Glutamatergic neuron (in vitro differentiated cells): ENCODE measurements at regions not wholly inside any gene's neighbourhood (a gene's known extent, or its start where the extent isn't known, plus 50 kb on each side); places are given as distances from the start of the nearest gene placed in this dataset.

Source experiments
- DNase-seq: peaks from one replicate; pipeline ENCODE4 v3.0.0; 2022
- H3K27ac Mint-ChIP-seq: one replicate; pipeline ENCODE4 v1.8.0; 2020; ENCODE audit warnings: mild to moderate bottlenecking, mixed read lengths, inconsistent platforms; ENCODE audit not compliant: unreplicated experiment
- H3K27me3 Mint-ChIP-seq: one replicate; pipeline ENCODE4 v1.8.0; 2020; ENCODE audit warnings: mild to moderate bottlenecking, moderate library complexity, mixed read lengths, inconsistent platforms; ENCODE audit not compliant: unreplicated experiment
- H3K36me3 Mint-ChIP-seq: one replicate; pipeline ENCODE4 v1.8.0; 2020; ENCODE audit warnings: mild to moderate bottlenecking, mixed read lengths, inconsistent platforms; ENCODE audit not compliant: unreplicated experiment
- H3K4me1 Mint-ChIP-seq: one replicate; pipeline ENCODE4 v1.8.0; 2020; ENCODE audit warnings: mild to moderate bottlenecking, low read depth, mixed read lengths, inconsistent platforms; ENCODE audit not compliant: unreplicated experiment
- H3K4me3 Mint-ChIP-seq: one replicate; pipeline ENCODE4 v1.8.0; 2020; ENCODE audit warnings: mild to moderate bottlenecking, mixed read lengths, inconsistent platforms; ENCODE audit not compliant: unreplicated experiment
- H3K9me3 Mint-ChIP-seq: one replicate; pipeline ENCODE4 v1.8.0; 2020; ENCODE audit warnings: mild to moderate bottlenecking, moderate library complexity, mixed read lengths, inconsistent platforms; ENCODE audit not compliant: unreplicated experiment
- CTCF ChIP-seq: fragments of 200-600 bp; sonication (generic); IDR thresholded peaks from one replicate; pipeline ENCODE4 v1.5.0; 2021; ENCODE audit not compliant: partially characterized antibody, unreplicated experiment

- TF ChIP-seq CTCF = no peak
- H3K36me3 Mint-ChIP-seq = no peaks in the 10 kb centered on the region
- no peaks in the 10 kb centered on the region for H3K4me1 Mint-ChIP-seq
- H3K9me3 Mint-ChIP-seq = peaks cover 4% of the 10 kb centered on the region
- H3K27me3 Mint-ChIP-seq = no peaks in the 10 kb centered on the region
- H3K27ac Mint-ChIP-seq = no peak overlapping the region
- DNase-seq = no peak
- H3K4me3 Mint-ChIP-seq = no peak overlapping the region
Observed at GRCh38 chr2:146602856-146603255, 1242.0 kb upstream of the ACVR2A start.

DNA sequence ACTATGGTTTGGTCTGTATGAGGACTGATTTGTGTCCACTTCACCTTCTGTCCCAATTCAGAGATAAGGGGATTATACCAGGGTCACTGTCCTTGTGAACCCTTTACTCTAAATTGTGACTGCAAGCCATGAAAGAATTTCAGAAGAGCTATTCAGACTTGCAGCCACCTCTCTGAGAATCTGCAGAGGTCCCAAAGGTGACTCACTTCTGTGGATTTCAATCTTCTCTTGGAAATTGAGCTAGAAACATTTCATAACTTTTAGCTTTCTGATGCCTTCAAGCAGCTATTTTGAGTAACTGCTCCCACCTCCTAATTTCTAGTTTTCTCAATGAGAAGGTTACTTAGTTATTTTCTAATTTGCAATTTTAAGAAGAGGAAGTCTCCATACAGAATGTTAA lies 1242.4 kb upstream of the ACVR2A start:
- H3K4me3 Mint-ChIP-seq = no peak overlapping the region
- H3K27ac Mint-ChIP-seq = no peak overlapping the region
- peaks cover 4% of the 10 kb centered on the region for H3K9me3 Mint-ChIP-seq
- DNase-seq = no peak
- no peaks in the 10 kb centered on the region for H3K36me3 Mint-ChIP-seq
- no peaks in the 10 kb centered on the region for H3K27me3 Mint-ChIP-seq
- no peak for TF ChIP-seq CTCF
- no peaks in the 10 kb centered on the region for H3K4me1 Mint-ChIP-seq

DNA sequence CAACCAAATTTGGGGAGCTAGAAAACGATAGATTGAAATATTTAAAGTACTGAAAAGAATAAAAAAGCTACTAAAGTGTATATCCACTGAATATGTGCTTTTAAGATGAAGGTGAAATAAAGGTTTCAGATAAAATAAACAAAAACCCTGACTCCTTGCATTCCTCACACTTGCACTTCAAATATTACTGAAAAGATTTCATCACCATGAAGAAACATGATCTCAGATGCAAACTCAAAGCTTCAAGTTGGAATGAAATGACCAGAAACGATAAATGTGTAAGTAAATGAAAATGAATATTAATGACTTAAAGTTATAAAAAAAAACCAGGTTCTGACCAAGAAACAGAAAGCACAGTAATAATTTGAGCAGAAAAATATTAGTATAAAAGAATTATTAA lies 1246.0 kb upstream of the ACVR2A start:
- DNase-seq = no peak
- no peak overlapping the region for H3K4me3 Mint-ChIP-seq
- no peaks in the 10 kb centered on the region for H3K9me3 Mint-ChIP-seq
- TF ChIP-seq CTCF = no peak
- H3K27ac Mint-ChIP-seq = no peak overlapping the region
- no peaks in the 10 kb centered on the region for H3K36me3 Mint-ChIP-seq
- no peaks in the 10 kb centered on the region for H3K27me3 Mint-ChIP-seq
- no peaks in the 10 kb centered on the region for H3K4me1 Mint-ChIP-seq

GRCh38 chr2:146597291-146597690 lies 1247.5 kb upstream of the ACVR2A start:
- Mint-ChIP-seq H3K27ac (no peak overlapping the region), H3K9me3 (no peaks in the 10 kb centered on the region), H3K4me3 (no peak overlapping the region), H3K27me3 (no peaks in the 10 kb centered on the region), H3K36me3 (no peaks in the 10 kb centered on the region), H3K4me1 (no peaks in the 10 kb centered on the region)
- DNase-seq = no peak
- TF ChIP-seq CTCF = no peak

GRCh38 chr2:146591908-146592307 lies 1252.9 kb upstream of the ACVR2A start:
- no peak overlapping the region for H3K27ac Mint-ChIP-seq
- no peaks in the 10 kb centered on the region for H3K27me3 Mint-ChIP-seq
- no peak for DNase-seq
- H3K9me3 Mint-ChIP-seq = no peaks in the 10 kb centered on the region
- no peak overlapping the region for H3K4me3 Mint-ChIP-seq
- H3K4me1 Mint-ChIP-seq = no peaks in the 10 kb centered on the region
- TF ChIP-seq CTCF = no peak
- H3K36me3 Mint-ChIP-seq = no peaks in the 10 kb centered on the region
